ENCODE measurements at regions not wholly inside any gene's neighbourhood (a gene's known extent, or its start where the extent isn't known, plus 50 kb on each side); places are given as distances from the start of the nearest gene placed in this dataset.

DNA sequence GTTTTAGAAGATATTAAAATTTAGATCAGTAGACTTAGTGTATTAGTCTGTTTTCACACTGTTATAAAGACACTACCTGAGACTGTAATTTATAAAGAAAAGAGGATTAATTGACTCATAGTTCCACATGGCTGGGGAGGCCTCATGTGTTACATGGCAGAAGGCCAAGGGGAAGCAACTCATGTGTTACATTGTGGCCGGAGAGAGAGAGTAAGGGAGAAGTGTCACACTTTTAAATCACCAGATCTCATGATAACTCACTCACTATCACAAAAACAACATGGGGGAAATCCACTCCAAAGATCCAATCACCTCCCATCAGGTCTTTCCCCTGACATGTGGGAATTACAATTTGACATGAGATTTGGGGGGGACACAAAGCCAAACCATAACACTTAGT lies 1159.7 kb upstream of the PCDH7 start:
- ATAC-seq (ENCODE audit: insufficient number of reproducible peaks, low FRiP score, low read depth) (no peak), DNase-seq (ENCODE audit: low spot score) (no peak)
- Histone ChIP-seq H3K9me3 (no peaks in the 10 kb centered on the region), H3K27me3 (replicated peaks; ENCODE audit: insufficient read depth) (no peaks in the 10 kb centered on the region), H3K4me3 (no peak overlapping the region), H3K4me1 (ENCODE audit: control insufficient read depth in 1 of 2, low read depth in 2 of 2) (no peaks in the 10 kb centered on the region), H3K36me3 (no peaks in the 10 kb centered on the region), H3K27ac (no peak overlapping the region)
- TF ChIP-seq, protein P1, sequence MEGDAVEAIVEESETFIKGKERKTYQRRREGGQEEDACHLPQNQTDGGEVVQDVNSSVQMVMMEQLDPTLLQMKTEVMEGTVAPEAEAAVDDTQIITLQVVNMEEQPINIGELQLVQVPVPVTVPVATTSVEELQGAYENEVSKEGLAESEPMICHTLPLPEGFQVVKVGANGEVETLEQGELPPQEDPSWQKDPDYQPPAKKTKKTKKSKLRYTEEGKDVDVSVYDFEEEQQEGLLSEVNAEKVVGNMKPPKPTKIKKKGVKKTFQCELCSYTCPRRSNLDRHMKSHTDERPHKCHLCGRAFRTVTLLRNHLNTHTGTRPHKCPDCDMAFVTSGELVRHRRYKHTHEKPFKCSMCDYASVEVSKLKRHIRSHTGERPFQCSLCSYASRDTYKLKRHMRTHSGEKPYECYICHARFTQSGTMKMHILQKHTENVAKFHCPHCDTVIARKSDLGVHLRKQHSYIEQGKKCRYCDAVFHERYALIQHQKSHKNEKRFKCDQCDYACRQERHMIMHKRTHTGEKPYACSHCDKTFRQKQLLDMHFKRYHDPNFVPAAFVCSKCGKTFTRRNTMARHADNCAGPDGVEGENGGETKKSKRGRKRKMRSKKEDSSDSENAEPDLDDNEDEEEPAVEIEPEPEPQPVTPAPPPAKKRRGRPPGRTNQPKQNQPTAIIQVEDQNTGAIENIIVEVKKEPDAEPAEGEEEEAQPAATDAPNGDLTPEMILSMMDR (IDR thresholded peaks at IDR 0.05): no peak

DNA sequence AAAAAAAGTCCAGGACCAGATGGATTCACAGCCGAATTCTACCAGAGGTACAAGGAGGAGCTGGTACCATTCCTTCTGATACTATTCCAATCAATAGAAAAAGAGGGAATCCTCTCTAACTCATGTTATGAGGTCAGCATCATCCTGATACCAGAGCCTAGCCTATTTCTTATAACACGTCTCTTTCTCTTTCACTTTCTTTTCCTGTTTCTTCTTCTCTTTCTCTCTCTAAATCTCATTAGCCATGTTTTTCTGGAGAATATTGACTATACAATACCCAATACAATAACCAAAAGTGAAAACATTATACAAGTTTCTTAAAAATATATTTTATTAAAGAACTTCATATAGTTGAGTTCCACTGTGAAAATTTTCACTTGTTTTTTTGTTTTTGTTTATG lies 1154.9 kb upstream of the PCDH7 start:
- no peak for ATAC-seq (ENCODE audit: insufficient number of reproducible peaks, low FRiP score, low read depth)
- TF ChIP-seq, protein P1 (IDR thresholded peaks at IDR 0.05): no peak
- no peak overlapping the region for H3K4me3 ChIP-seq

DNA sequence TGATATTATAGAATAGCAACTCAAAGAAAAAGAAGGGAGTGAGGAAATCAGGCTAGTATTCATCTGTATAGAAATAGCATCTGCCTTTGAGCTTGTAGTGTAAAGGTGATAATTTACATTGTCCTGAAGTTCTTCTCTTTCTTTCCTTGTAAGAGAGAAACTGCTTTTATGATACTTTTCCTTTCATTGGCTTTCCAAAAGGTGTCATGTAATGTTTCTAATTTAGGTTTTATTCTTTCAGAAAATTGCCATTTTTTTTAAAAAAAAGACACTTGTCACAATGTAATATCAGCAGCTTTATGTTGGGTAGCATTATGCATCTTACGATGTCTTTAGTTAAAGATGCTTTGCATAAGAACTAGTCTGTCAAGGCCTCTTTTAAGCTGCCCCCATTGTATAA lies 1153.8 kb upstream of the PCDH7 start:
- Histone ChIP-seq H3K27me3 (replicated peaks; ENCODE audit: insufficient read depth) (no peaks in the 10 kb centered on the region), H3K36me3 (no peaks in the 10 kb centered on the region), H3K4me1 (ENCODE audit: control insufficient read depth in 1 of 2, low read depth in 2 of 2) (no peaks in the 10 kb centered on the region), H3K9me3 (no peaks in the 10 kb centered on the region), H3K27ac (no peak overlapping the region), H3K4me3 (no peak overlapping the region)
- TF ChIP-seq, protein P1 (IDR thresholded peaks at IDR 0.05): no peak
- ATAC-seq (ENCODE audit: insufficient number of reproducible peaks, low FRiP score, low read depth): no peak
- no peak for DNase-seq (ENCODE audit: low spot score)

More for the DNA sequence above, 1154.9 kb upstream of the PCDH7 start:
- H3K4me1 ChIP-seq (ENCODE audit: control insufficient read depth in 1 of 2, low read depth in 2 of 2): no peaks in the 10 kb centered on the region
- no peaks in the 10 kb centered on the region for H3K9me3 ChIP-seq
- H3K36me3 ChIP-seq: no peaks in the 10 kb centered on the region
- no peak for DNase-seq (ENCODE audit: low spot score)
- H3K27ac ChIP-seq: no peak overlapping the region
- H3K27me3 ChIP-seq (replicated peaks; ENCODE audit: insufficient read depth): no peaks in the 10 kb centered on the region

DNA sequence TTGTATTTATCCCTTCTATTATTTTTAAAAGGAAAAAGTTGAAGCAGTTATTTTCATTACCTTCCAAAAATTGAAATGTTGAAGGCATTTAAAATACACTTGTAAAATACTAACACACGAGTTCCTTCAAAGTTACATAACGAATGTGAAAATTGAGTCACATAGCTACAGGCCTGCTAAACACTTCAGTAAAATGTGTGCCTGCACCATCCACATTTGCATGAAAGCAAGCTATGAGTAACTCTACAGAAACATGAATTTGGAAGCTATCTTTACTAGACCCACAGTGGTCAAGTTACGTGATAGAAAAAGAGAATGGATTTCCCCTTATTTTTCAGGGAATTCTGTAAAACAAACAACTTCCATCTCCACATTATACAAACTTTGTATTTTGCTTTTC lies 1148.8 kb upstream of the PCDH7 start:
- ATAC-seq (ENCODE audit: insufficient number of reproducible peaks, low FRiP score, low read depth) (no peak), DNase-seq (ENCODE audit: low spot score) (no peak)
- no peaks in the 10 kb centered on the region for H3K36me3 ChIP-seq
- H3K9me3 ChIP-seq: no peaks in the 10 kb centered on the region
- H3K4me3 ChIP-seq: no peak overlapping the region
- H3K27me3 ChIP-seq (replicated peaks; ENCODE audit: insufficient read depth): no peaks in the 10 kb centered on the region
- no peak overlapping the region for H3K27ac ChIP-seq
- TF ChIP-seq, protein P1 (IDR thresholded peaks at IDR 0.05): no peak
- no peaks in the 10 kb centered on the region for H3K4me1 ChIP-seq (ENCODE audit: control insufficient read depth in 1 of 2, low read depth in 2 of 2)

DNA sequence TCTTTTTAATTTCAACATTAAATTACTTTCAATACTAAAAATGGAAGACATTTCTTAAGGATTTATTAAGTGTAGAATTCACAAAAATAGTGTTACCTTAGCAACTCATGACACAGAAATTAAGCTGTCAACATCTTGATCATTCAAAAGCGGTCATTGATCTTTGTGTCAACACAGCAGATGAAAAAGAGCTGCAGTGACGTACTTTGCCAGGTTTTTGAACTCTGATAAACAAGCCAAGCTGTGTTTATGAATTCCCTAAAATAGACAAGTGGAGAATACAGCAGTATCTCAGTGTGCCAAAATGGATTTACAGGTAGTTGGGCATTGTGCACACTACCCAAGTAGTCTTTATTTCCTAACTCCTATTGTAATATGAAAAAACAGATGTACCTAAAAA lies 1141.8 kb upstream of the PCDH7 start:
- no peaks in the 10 kb centered on the region for H3K9me3 ChIP-seq
- no peak overlapping the region for H3K4me3 ChIP-seq
- ATAC-seq (ENCODE audit: insufficient number of reproducible peaks, low FRiP score, low read depth) (no peak), DNase-seq (ENCODE audit: low spot score) (no peak)
- H3K4me1 ChIP-seq (ENCODE audit: control insufficient read depth in 1 of 2, low read depth in 2 of 2): no peaks in the 10 kb centered on the region
- H3K27ac ChIP-seq: no peak overlapping the region
- H3K36me3 ChIP-seq: no peaks in the 10 kb centered on the region
- TF ChIP-seq, protein P1 (IDR thresholded peaks at IDR 0.05): no peak
- H3K27me3 ChIP-seq (replicated peaks; ENCODE audit: insufficient read depth): no peaks in the 10 kb centered on the region

Measured in thoracic aorta (tissue), 2 donors.